Activated CD4-positive, alpha-beta T cell treated with anti-CD3 and anti-CD28 coated beads, Interleukin-2, amount 10 ng/mL, durations not matched to agents 24 days and 14 days (primary cell): ENCODE measurements at regions not wholly inside any gene's neighbourhood (a gene's known extent, or its start where the extent isn't known, plus 50 kb on each side); places are given as distances from the start of the nearest gene placed in this dataset.
"Not testable (repeated sequence)": the region's sequence is repeated elsewhere in the genome, so short reads cannot be mapped to it uniquely, and the experiment has no call there.

Experiments used
- DNase-seq: peaks from one replicate; pipeline ENCODE4 v3.0.0; 2022
- H3K27ac Mint-ChIP-seq: one replicate; pipeline ENCODE4 v1.8.0; 2022; ENCODE audit warnings: mild to moderate bottlenecking, mixed read lengths
- H3K27me3 Mint-ChIP-seq: one replicate; pipeline ENCODE4 v1.8.0; 2022; ENCODE audit warnings: mixed read lengths
- H3K36me3 Mint-ChIP-seq: one replicate; pipeline ENCODE4 v1.8.0; 2022; ENCODE audit warnings: low read depth, mild to moderate bottlenecking, mixed read lengths
- H3K4me1 Mint-ChIP-seq: one replicate; pipeline ENCODE4 v1.8.0; 2021; ENCODE audit warnings: mixed read lengths
- H3K4me3 Mint-ChIP-seq: one replicate; pipeline ENCODE4 v1.8.0; 2022; ENCODE audit warnings: mild to moderate bottlenecking, moderate library complexity, mixed read lengths
- H3K9me3 Mint-ChIP-seq: one replicate; pipeline ENCODE4 v1.8.0; 2021; ENCODE audit warnings: mixed read lengths
- intact Hi-C: fragments of 100-400 bp; cut with micrococcal nuclease; formaldehyde crosslinking; loops from one replicate; pipeline ENCODE4 v1.15.1; 2023

DNA sequence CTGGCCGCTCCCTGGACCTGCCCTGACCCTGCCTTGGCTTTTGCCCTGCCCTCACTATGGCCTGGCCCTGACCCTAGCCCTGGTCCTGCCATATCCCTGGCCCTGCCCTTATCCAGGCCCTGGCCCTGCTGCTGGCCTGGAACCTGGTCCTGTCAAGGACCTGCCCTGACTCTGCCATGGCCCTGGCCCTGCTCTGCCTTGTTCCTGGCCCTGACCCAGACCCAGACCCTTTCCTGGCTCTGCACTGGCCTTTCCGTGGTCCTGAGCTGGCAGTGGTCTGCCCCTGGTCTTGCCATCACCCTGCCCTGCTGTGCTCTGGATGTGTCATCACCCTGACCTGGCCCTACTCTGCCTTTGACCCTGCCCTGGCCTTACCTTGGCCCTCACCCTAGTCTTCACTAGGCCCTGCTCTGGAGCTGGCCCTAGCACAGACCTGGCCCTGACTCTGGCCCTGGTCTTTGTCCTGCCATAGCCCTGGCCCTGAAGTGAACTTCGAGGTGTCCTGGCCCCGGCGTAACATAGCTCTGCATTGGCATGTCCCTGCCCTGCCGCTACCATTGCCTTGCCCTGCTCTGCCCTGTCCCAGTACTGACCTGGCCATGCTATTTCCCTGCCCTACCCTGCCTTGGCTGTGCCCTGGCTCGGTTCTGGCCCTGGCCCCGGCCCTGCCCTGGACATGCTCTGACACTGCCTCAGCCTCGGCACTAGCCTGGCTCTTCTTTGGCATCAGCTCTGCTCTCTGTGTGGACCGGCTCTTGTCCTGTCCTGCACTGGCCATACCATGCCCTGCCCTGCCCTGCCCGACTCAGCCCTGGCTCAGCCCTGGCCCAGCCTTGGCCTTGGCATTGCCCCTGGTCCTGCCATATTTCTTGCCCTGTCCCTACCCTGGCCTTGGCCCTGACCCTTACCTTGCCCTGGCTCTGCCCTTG is 239.2 kb downstream of the GOLGA6L6 start:
- H3K36me3 Mint-ChIP-seq, H3K9me3 Mint-ChIP-seq, H3K4me1 Mint-ChIP-seq, intact Hi-C loops, H3K4me3 Mint-ChIP-seq, H3K27ac Mint-ChIP-seq, H3K27me3 Mint-ChIP-seq: not testable (repeated sequence)
- peak; percentile 53 for DNase-seq

- H3K27me3 Mint-ChIP-seq, intact Hi-C loops, H3K36me3 Mint-ChIP-seq, H3K27ac Mint-ChIP-seq, H3K4me3 Mint-ChIP-seq, H3K9me3 Mint-ChIP-seq, H3K4me1 Mint-ChIP-seq: not testable (repeated sequence)
- DNase-seq, result peak; percentile 54
These were observed 240.0 kb downstream of the GOLGA6L6 start for GRCh38 chr15:20301471-20302081.

- DNase-seq, H3K27ac Mint-ChIP-seq, intact Hi-C loops, H3K36me3 Mint-ChIP-seq, H3K27me3 Mint-ChIP-seq, H3K4me1 Mint-ChIP-seq, H3K4me3 Mint-ChIP-seq, H3K9me3 Mint-ChIP-seq: not testable (repeated sequence)
These were observed 240.6 kb downstream of the GOLGA6L6 start for GRCh38 chr15:20301041-20301390.

DNA sequence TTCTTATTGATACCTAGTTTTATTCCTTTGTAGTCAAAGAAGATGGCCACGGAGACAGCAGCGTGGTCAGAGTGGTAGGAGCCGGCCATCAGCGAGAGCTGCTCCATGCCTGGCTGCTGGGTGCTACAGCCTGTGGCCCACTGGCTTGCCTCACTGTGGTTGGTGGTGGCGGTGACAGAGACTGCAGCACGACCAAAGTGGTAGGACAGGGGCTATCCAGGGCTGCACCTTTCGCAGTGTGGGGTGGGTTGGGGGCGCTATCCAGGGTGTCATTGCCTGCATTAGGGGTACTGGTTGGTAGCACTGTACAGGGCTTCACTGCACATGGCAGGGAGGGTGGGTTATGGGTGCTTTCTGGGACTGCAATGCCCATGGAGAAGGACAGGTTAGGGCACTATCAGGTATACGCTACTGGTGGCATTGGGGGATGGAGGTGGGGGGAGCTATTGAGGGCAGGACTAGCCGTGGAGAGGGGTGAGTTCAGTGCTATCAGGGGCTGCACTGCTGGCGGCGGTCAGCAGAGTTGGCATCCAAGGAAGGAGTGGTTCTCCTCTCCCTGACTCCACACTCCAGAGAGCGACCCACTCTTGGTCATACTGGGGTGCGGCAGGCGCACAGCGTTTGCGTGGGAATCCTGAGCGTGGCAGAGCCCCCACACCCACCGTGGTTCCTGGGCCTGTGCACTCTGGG is 241.1 kb downstream of the GOLGA6L6 start:
- H3K4me3 Mint-ChIP-seq, H3K9me3 Mint-ChIP-seq, H3K36me3 Mint-ChIP-seq, H3K27ac Mint-ChIP-seq, H3K4me1 Mint-ChIP-seq, intact Hi-C loops, H3K27me3 Mint-ChIP-seq: not testable (repeated sequence)
- peak; percentile 55 for DNase-seq

- DNase-seq, H3K4me3 Mint-ChIP-seq, intact Hi-C loops, H3K36me3 Mint-ChIP-seq, H3K4me1 Mint-ChIP-seq, H3K27me3 Mint-ChIP-seq, H3K27ac Mint-ChIP-seq, H3K9me3 Mint-ChIP-seq: not testable (repeated sequence)
These were observed 243.9 kb downstream of the GOLGA6L6 start for GRCh38 chr15:20297603-20298123.

DNA sequence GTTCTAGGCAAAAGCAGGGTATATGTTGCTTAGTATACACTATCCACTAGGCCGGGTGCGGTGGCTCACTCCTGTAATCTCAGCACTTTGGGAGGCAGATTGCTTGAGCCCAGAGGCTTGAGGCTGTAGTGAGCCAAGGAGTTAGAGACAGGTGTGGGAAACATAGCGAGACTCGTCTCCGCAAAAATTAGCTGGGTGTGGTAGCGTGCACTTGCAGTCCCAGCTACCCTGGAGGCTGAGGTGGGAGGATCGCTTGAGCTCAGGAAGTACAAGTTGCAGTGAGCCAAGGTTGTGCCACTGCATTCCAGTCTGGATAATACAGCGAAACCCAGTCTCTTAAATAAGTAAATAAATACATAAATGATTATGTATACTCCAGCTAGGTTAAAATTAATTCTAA is 245.3 kb downstream of the GOLGA6L6 start:
- H3K4me3 Mint-ChIP-seq, H3K27me3 Mint-ChIP-seq, H3K4me1 Mint-ChIP-seq: not testable (repeated sequence)

GRCh38 chr15:20295238-20295811 is 246.3 kb downstream of the GOLGA6L6 start:
- no peaks in the 10 kb centered on the region for H3K36me3 Mint-ChIP-seq
- no peaks in the 10 kb centered on the region for H3K9me3 Mint-ChIP-seq
- H3K4me1 Mint-ChIP-seq, result no peaks in the 10 kb centered on the region
- H3K27me3 Mint-ChIP-seq, result no peaks in the 10 kb centered on the region
- no peak overlapping the region for H3K4me3 Mint-ChIP-seq
- peak; percentile 56 for DNase-seq
- no peak overlapping the region for H3K27ac Mint-ChIP-seq
- intact Hi-C loops, result no loop called here

More for the DNA sequence above, 245.3 kb downstream of the GOLGA6L6 start:
- H3K27ac Mint-ChIP-seq, intact Hi-C loops, H3K9me3 Mint-ChIP-seq, H3K36me3 Mint-ChIP-seq: not testable (repeated sequence)
- DNase-seq, result peak; percentile 56

DNA sequence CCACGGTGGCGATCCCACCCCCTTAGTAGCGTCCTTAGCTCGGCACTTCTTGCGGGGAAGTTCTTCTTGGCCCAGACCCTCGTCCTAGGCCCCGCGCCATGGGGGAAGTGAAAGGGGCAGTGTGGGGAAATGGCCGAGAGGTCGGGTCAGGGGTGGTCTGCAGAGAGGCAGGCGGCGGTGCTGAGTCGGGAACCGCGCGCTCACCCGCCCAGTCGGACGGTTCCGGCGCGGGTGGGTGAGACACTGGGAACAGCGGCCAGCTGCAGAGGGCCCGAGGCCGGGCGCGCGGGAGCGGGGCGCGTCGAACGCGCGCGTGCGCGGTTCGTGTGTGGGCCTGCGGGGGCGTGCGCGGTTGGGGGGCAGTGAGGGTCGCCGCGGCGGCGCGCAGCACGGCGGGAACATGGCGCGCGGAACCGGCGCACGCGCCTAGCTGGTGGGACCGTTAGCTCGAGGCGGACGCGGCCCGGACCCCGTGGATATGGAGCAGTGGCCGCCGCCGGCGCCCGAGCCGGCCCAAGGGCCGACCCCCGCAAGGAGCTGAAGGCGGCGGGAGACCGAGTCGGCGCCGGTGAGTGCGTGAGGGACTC is 246.9 kb downstream of the GOLGA6L6 start:
- Mint-ChIP-seq H3K27me3 (no peaks in the 10 kb centered on the region), H3K27ac (no peak overlapping the region), H3K36me3 (no peaks in the 10 kb centered on the region), H3K4me1 (no peaks in the 10 kb centered on the region), H3K9me3 (no peaks in the 10 kb centered on the region), H3K4me3 (no peak overlapping the region)
- intact Hi-C loops, result no loop called here
- DNase-seq, result peak; percentile 55

DNA sequence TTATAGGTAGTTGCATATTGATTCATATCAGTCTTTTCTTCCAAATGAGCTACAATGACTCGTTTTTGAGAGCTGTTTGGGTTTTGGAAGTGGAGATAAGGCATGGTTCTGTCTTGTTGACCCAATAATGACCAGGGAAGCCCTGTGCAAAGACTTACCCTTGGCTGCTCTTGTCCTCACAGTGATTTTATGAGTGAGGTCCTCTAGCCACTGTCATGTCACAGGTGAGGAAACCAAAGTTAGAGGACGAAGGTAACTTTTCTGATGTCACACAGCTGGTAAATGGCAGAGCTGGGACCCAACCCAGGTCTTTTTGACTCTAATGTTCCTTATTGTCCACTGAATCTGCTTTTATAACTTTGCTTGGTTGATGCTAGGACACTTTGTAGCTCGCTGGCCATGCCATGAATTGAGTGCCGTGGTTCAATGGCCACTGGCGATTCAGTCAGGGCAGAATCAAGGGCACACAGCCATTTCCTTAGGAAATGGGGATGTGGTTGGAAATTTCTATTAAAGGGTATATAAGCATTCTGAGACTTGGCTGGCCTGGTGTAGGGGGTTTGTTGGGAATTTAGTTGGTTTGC is 249.1 kb downstream of the GOLGA6L6 start:
- H3K27ac Mint-ChIP-seq, intact Hi-C loops, H3K4me3 Mint-ChIP-seq, H3K9me3 Mint-ChIP-seq, H3K36me3 Mint-ChIP-seq, H3K27me3 Mint-ChIP-seq, H3K4me1 Mint-ChIP-seq: not testable (repeated sequence)
- peak; percentile 56 for DNase-seq

DNA sequence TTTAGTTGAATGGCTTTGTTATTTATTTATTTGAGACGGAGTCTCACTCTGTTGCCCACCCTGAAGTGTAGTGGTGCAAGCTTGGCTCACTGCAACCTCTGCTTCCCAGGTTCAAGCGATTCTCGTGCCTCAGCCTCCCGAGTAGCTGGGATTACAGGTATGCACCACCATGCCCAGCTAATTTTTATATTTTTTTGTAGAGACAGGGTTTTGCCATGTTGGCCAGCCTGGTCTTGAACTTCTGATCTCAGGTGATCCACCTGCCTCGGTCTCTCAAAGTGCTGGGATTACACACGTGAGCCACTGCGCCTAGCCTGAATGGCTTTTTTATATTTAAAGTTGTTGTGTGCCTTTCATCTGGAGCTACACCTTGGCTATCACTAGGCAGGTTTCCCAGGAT is 250.0 kb downstream of the GOLGA6L6 start:
- H3K27me3 Mint-ChIP-seq, H3K27ac Mint-ChIP-seq, H3K36me3 Mint-ChIP-seq, H3K9me3 Mint-ChIP-seq, H3K4me1 Mint-ChIP-seq, intact Hi-C loops, H3K4me3 Mint-ChIP-seq: not testable (repeated sequence)
- DNase-seq, result peak; percentile 49

DNA sequence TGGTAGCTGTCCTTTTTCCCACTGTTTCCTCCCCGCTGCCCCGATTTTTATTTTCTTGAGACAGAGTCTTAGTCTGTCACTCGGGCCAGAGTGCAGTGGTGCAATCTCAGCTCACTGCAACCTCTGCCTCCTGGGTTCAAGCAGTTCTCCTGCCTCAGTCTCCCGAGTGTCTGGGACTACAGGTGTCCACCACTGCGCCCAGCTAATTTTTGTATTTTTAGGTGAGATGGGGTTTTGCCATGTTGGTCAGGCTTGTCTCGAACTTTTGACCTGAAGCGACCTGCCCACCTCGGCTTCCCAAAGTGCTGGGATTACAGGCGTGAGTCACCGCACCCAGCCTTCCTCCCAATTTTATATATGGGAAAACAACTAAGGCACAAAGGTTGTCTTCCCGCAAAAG is 251.0 kb downstream of the GOLGA6L6 start:
- H3K27me3 Mint-ChIP-seq, H3K9me3 Mint-ChIP-seq, H3K4me1 Mint-ChIP-seq, H3K4me3 Mint-ChIP-seq, intact Hi-C loops, H3K36me3 Mint-ChIP-seq, H3K27ac Mint-ChIP-seq: not testable (repeated sequence)
- DNase-seq, result peak; percentile 47

- H3K9me3 Mint-ChIP-seq, H3K36me3 Mint-ChIP-seq, H3K27ac Mint-ChIP-seq, intact Hi-C loops, H3K27me3 Mint-ChIP-seq, H3K4me3 Mint-ChIP-seq, H3K4me1 Mint-ChIP-seq: not testable (repeated sequence)
- DNase-seq, result peak; percentile 48
These were observed 252.0 kb downstream of the GOLGA6L6 start for GRCh38 chr15:20289538-20290103.

GRCh38 chr15:20288800-20289537 is 252.6 kb downstream of the GOLGA6L6 start:
- H3K4me1 Mint-ChIP-seq, H3K27ac Mint-ChIP-seq, intact Hi-C loops, H3K36me3 Mint-ChIP-seq, H3K9me3 Mint-ChIP-seq, H3K4me3 Mint-ChIP-seq, H3K27me3 Mint-ChIP-seq: not testable (repeated sequence)
- peak; percentile 48 for DNase-seq
